ENCODE measurements at regions not wholly inside any gene's neighbourhood (a gene's known extent, or its start where the extent isn't known, plus 50 kb on each side); places are given as distances from the start of the nearest gene placed in this dataset.
A peak's percentile ranks its signal among the peaks of the same experiment; 100 is the strongest.
"Not testable (repeated sequence)": the region's sequence is repeated elsewhere in the genome, so short reads cannot be mapped to it uniquely, and the experiment has no call there.

DNA sequence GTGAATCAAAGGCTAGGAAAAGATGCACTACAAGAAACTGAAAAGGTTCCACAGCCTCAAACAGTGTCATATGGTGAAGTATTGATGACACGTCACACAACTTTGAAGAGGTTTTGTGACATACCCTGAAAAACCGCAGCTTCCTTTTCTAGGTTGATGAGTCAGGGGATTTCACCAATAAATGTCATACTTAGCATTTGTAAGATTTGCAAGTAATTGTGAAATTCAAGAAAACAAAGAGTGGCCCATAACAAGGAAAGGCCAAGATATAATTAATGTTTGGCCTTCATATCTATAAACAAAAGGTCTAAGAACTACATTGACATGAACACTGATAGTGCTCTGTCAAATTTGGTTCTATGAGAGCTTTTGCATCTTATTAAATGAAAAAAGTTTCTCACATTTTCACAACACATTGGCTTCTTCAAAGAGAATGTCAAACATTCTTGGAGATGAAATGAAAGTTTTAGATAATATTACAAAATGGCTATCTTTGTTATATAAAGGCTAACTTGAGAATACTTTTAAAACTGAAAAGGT, 62.0 kb upstream of the NAMPT start:
- H3K9me3 ChIP-seq (ENCODE audit: control insufficient read depth in 3 of 3, low read length in 3 of 3), result peaks cover 2 to 9% (median 3%) of the 10 kb centered on the region in 3 donors
- H3K4me1 ChIP-seq (ENCODE audit: control insufficient read depth in 3 of 3, insufficient read depth in 3 of 3, low read length in 3 of 3), result no peaks in the 10 kb centered on the region
- H3K27ac ChIP-seq (ENCODE audit: low read depth, low read length), result no peak overlapping the region
- no peak overlapping the region for H3K9ac ChIP-seq (ENCODE audit: low read depth in 1 of 3, low read length in 3 of 3)
- no peak overlapping the region for H3K4me3 ChIP-seq (ENCODE audit: low read length in 3 of 3)
- no peaks in the 10 kb centered on the region for H3K36me3 ChIP-seq (ENCODE audit: control insufficient read depth in 3 of 3, insufficient read depth in 3 of 3, low read length in 3 of 3)
- no peaks in the 10 kb centered on the region for H3K27me3 ChIP-seq (ENCODE audit: control insufficient read depth in 3 of 3, insufficient read depth in 3 of 3, low read length in 3 of 3)

DNA sequence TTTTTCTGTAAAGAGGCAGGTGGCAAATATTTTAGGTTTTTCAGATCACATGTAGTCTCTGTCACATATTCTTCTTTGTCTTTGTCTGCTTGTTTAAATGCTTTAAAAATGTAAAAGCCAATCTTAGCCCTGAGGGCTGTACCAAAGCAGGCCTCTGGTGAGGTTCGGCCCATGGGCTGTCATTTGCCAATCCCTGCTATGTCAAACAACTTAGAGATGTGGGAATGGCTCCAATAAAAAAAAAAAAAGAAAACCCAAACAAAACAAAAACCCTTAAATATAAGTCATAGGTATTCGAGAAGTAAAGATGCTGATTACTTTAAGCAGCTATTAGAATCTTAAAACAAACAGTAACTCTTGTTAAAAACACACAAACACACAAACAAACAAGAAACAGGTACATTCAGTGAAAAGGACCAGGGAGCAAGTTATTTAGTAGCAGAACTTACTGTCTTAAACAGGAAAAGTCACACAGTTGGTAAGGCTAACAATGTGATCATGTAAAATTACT, 61.4 kb upstream of the NAMPT start:
- peaks cover 2 to 9% (median 3%) of the 10 kb centered on the region in 3 donors for H3K9me3 ChIP-seq (ENCODE audit: control insufficient read depth in 3 of 3, low read length in 3 of 3)
- no peak overlapping the region for H3K4me3 ChIP-seq (ENCODE audit: low read length in 3 of 3)
- H3K4me1 ChIP-seq (ENCODE audit: control insufficient read depth in 3 of 3, insufficient read depth in 3 of 3, low read length in 3 of 3), result no peaks in the 10 kb centered on the region
- H3K27ac ChIP-seq (ENCODE audit: low read depth, low read length), result no peak overlapping the region
- no peaks in the 10 kb centered on the region for H3K36me3 ChIP-seq (ENCODE audit: control insufficient read depth in 3 of 3, insufficient read depth in 3 of 3, low read length in 3 of 3)
- no peaks in the 10 kb centered on the region for H3K27me3 ChIP-seq (ENCODE audit: control insufficient read depth in 3 of 3, insufficient read depth in 3 of 3, low read length in 3 of 3)
- H3K9ac ChIP-seq (ENCODE audit: low read depth in 1 of 3, low read length in 3 of 3), result no peak overlapping the region

DNA sequence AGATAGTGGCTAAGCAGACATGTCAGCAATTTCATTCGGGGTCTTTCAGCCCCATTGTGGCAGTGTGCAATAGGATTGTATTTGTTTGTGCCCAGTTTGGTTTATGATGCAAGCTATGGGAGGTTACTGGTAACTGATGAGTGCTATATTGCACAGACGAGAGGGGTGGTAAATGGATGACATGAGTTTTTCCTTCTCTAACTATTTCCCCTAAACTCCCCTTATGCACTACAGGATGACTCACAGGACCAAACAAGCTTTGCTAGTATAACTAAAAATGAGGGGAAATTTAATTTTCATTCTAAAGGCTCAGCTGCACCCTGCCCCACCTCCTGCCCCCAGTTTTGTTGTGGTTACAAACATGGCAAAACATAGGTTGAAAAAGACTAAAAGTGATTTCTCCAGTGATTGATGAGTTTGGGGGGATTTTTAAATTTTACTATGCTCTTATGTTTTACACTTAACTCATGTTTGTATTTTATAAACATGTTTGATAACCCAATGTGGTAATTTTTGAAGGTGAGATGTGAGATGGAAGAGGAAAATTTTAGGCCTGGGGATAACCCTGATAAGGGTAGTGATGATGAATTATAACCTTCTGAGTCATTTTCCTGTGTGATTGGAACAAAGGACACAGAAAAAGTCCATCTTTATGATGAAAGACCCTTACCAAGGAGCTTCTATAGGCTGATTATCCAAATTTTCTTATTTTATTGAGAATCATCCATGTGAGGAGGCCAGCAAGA, 60.8 kb upstream of the NAMPT start:
- H3K27ac ChIP-seq (ENCODE audit: low read depth, low read length), result no peak overlapping the region
- H3K27me3 ChIP-seq (ENCODE audit: control insufficient read depth in 3 of 3, insufficient read depth in 3 of 3, low read length in 3 of 3), result no peaks in the 10 kb centered on the region
- H3K36me3 ChIP-seq (ENCODE audit: control insufficient read depth in 3 of 3, insufficient read depth in 3 of 3, low read length in 3 of 3), result no peaks in the 10 kb centered on the region
- H3K4me3 ChIP-seq (ENCODE audit: low read length in 3 of 3), result no peak overlapping the region
- H3K9me3 ChIP-seq (ENCODE audit: control insufficient read depth in 3 of 3, low read length in 3 of 3), result peaks cover 2 to 9% (median 3%) of the 10 kb centered on the region in 3 donors
- H3K4me1 ChIP-seq (ENCODE audit: control insufficient read depth in 3 of 3, insufficient read depth in 3 of 3, low read length in 3 of 3), result no peaks in the 10 kb centered on the region
- H3K9ac ChIP-seq (ENCODE audit: low read depth in 1 of 3, low read length in 3 of 3), result no peak overlapping the region

DNA sequence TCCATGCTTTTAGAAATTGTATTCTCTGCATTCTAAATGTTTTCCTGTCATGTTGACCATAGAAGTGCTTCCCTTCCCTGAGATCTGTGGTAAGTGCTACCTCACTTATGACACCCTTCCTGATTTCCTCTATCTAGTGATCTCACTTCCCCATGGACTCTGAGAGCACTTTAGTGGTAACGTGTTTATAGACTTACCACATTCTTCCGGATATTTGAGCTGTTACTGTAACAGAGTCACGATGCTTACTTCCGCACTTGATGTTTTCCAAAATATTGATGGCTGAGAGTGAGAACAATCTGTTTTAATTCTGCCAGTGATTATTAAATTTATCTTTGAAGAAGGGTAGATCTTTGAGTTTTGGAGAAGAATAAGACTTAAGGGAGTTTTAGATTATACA, 60.1 kb upstream of the NAMPT start:
- Histone ChIP-seq H3K9ac (ENCODE audit: low read depth in 1 of 3, low read length in 3 of 3) (no peak overlapping the region), H3K36me3 (ENCODE audit: control insufficient read depth in 3 of 3, insufficient read depth in 3 of 3, low read length in 3 of 3) (no peaks in the 10 kb centered on the region), H3K4me1 (ENCODE audit: control insufficient read depth in 3 of 3, insufficient read depth in 3 of 3, low read length in 3 of 3) (no peaks in the 10 kb centered on the region), H3K4me3 (ENCODE audit: low read length in 3 of 3) (no peak overlapping the region), H3K9me3 (ENCODE audit: control insufficient read depth in 3 of 3, low read length in 3 of 3) (peaks cover 2 to 3% (median 3%) of the 10 kb centered on the region in 3 donors), H3K27me3 (ENCODE audit: control insufficient read depth in 3 of 3, insufficient read depth in 3 of 3, low read length in 3 of 3) (no peaks in the 10 kb centered on the region), H3K27ac (ENCODE audit: low read depth, low read length) (peak overlapping the region; percentile 48)

DNA sequence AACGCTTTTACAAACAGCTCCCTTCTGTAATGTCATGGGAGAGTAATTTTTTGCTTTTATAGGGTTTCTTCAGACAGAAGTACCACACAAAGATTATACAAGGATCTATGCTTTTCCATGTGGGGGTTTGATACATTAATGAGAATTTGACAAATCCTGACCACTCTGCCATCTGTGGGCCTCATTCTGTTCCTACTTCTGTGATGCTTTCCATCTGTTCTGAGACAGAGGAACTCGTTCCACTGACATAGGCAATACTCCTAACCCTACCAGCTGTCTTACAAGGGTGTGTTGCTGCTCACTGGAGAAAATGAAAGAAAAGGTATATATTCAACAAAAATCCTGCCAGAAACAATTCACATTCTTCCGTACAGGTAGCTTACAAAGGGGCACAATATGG, 59.4 kb upstream of the NAMPT start:
- Histone ChIP-seq H3K4me3 (ENCODE audit: low read length in 3 of 3) (no peak overlapping the region), H3K9me3 (ENCODE audit: control insufficient read depth in 3 of 3, low read length in 3 of 3) (peaks cover 2 to 3% (median 2%) of the 10 kb centered on the region in 3 donors), H3K27me3 (ENCODE audit: control insufficient read depth in 3 of 3, insufficient read depth in 3 of 3, low read length in 3 of 3) (no peaks in the 10 kb centered on the region), H3K4me1 (ENCODE audit: control insufficient read depth in 3 of 3, insufficient read depth in 3 of 3, low read length in 3 of 3) (no peaks in the 10 kb centered on the region), H3K36me3 (ENCODE audit: control insufficient read depth in 3 of 3, insufficient read depth in 3 of 3, low read length in 3 of 3) (no peaks in the 10 kb centered on the region), H3K9ac (ENCODE audit: low read depth in 1 of 3, low read length in 3 of 3) (no peak overlapping the region), H3K27ac (ENCODE audit: low read depth, low read length) (peak overlapping the region; percentile 48)

DNA sequence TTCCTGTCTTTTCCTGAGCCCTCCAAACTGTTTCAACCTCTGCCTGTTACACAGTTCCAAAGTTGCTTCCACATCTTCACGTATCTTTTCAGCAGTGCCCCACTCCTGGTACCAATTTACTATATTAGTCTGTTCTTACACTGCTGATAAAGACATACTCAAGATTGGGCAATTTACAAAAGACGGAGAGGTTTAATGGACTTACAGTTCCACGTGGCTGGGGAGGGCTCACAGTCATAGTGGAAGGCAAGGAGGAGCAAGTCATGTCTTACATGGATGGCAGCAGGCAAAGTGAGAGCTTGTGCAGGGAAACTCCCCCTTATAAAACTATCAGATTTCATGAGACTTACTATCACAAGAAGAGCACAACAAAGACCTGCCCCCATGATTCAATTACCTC, 57.3 kb upstream of the NAMPT start:
- not testable (repeated sequence) for H3K9ac ChIP-seq (ENCODE audit: low read depth in 1 of 3, low read length in 3 of 3); H3K27me3 ChIP-seq (ENCODE audit: control insufficient read depth in 3 of 3, insufficient read depth in 3 of 3, low read length in 3 of 3); H3K36me3 ChIP-seq (ENCODE audit: control insufficient read depth in 3 of 3, insufficient read depth in 3 of 3, low read length in 3 of 3); H3K4me1 ChIP-seq (ENCODE audit: control insufficient read depth in 3 of 3, insufficient read depth in 3 of 3, low read length in 3 of 3); H3K4me3 ChIP-seq (ENCODE audit: low read length in 3 of 3); H3K9me3 ChIP-seq (ENCODE audit: control insufficient read depth in 3 of 3, low read length in 3 of 3); H3K27ac ChIP-seq (ENCODE audit: low read depth, low read length)

DNA sequence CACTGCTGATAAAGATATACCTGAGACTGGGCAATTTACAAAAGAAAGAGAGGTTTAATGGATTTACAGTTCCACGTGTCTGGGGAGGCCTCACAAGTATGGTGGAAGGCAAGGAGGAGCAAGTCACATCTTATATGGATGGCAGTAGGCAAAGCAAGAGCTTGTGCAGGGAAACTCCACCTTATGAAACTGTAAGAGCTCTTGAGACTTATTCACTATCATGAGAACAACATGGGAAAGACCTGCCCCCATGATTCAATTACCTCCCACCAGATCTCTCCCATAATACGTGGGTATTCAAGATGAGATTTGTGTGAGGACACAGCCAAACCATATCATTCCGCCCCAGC, 55.4 kb upstream of the NAMPT start:
- H3K36me3 ChIP-seq (ENCODE audit: control insufficient read depth in 3 of 3, insufficient read depth in 3 of 3, low read length in 3 of 3); H3K9ac ChIP-seq (ENCODE audit: low read depth in 1 of 3, low read length in 3 of 3); H3K27ac ChIP-seq (ENCODE audit: low read depth, low read length); H3K9me3 ChIP-seq (ENCODE audit: control insufficient read depth in 3 of 3, low read length in 3 of 3); H3K4me3 ChIP-seq (ENCODE audit: low read length in 3 of 3); H3K27me3 ChIP-seq (ENCODE audit: control insufficient read depth in 3 of 3, insufficient read depth in 3 of 3, low read length in 3 of 3); H3K4me1 ChIP-seq (ENCODE audit: control insufficient read depth in 3 of 3, insufficient read depth in 3 of 3, low read length in 3 of 3): not testable (repeated sequence)

DNA sequence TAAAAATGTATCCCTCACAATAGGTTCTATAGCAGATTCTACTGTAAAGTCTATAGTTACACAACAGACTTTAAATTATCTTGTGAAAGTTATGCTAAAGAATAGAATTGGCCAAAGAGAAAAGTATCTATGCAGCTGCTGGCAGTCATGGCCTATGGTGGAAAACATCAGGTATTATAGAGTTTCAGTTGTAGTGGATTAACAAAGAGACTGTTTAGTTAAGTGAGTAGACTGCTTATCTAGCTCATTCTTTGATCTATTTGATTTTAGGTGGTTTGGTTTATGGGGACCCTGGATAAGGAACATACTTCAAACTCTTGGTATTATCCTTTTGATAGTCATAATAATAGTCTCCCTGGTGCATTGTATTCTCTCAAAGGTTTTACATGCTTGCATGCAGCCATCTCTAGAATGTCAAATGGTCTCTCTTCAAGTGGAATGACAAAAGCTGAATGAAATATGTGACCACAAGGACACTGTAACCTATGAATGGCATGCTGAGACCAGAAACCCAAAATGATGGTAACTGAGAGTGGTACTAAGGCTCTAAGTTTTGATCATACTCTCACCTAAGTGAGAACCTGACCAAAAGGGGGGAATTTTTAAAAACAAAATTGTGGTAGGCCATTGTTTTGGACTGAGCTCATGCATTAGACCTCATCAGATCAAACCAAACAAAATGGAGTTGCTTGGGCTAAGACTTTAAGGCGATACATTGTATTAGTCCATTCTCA, 54.9 kb upstream of the NAMPT start:
- Histone ChIP-seq H3K9ac (ENCODE audit: low read depth in 1 of 3, low read length in 3 of 3) (no peak overlapping the region), H3K27me3 (ENCODE audit: control insufficient read depth in 3 of 3, insufficient read depth in 3 of 3, low read length in 3 of 3) (no peaks in the 10 kb centered on the region), H3K4me3 (ENCODE audit: low read length in 3 of 3) (no peak overlapping the region), H3K9me3 (ENCODE audit: control insufficient read depth in 3 of 3, low read length in 3 of 3) (peaks cover 2 to 10% (median 3%) of the 10 kb centered on the region in 3 donors), H3K4me1 (ENCODE audit: control insufficient read depth in 3 of 3, insufficient read depth in 3 of 3, low read length in 3 of 3) (no peaks in the 10 kb centered on the region), H3K27ac (ENCODE audit: low read depth, low read length) (no peak overlapping the region), H3K36me3 (ENCODE audit: control insufficient read depth in 3 of 3, insufficient read depth in 3 of 3, low read length in 3 of 3) (no peaks in the 10 kb centered on the region)

DNA sequence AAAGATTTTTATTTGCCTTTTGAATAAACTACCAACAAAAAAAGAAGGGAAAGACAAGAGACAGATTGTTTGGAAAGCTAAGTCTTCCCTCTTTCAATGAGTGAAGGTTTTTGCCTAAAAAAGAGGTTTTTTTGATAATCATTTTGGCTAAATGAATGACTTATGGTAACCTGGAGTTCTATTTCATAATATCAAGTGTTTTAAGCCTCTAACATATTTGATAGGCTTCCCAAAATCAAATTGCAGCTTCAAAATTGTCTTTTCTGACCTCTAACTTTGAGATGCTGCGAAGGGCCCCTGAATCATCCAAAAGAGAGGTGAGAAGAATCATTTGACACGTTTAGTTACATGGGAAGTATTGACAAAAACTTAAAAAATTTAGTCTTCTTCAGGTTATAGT, 53.0 kb upstream of the NAMPT start:
- Histone ChIP-seq H3K9me3 (ENCODE audit: control insufficient read depth in 3 of 3, low read length in 3 of 3) (peaks cover 2 to 10% (median 3%) of the 10 kb centered on the region in 3 donors), H3K4me3 (ENCODE audit: low read length in 3 of 3) (no peak overlapping the region), H3K9ac (ENCODE audit: low read depth in 1 of 3, low read length in 3 of 3) (no peak overlapping the region), H3K4me1 (ENCODE audit: control insufficient read depth in 3 of 3, insufficient read depth in 3 of 3, low read length in 3 of 3) (no peaks in the 10 kb centered on the region), H3K36me3 (ENCODE audit: control insufficient read depth in 3 of 3, insufficient read depth in 3 of 3, low read length in 3 of 3) (no peaks in the 10 kb centered on the region), H3K27me3 (ENCODE audit: control insufficient read depth in 3 of 3, insufficient read depth in 3 of 3, low read length in 3 of 3) (no peaks in the 10 kb centered on the region), H3K27ac (ENCODE audit: low read depth, low read length) (no peak overlapping the region)

DNA sequence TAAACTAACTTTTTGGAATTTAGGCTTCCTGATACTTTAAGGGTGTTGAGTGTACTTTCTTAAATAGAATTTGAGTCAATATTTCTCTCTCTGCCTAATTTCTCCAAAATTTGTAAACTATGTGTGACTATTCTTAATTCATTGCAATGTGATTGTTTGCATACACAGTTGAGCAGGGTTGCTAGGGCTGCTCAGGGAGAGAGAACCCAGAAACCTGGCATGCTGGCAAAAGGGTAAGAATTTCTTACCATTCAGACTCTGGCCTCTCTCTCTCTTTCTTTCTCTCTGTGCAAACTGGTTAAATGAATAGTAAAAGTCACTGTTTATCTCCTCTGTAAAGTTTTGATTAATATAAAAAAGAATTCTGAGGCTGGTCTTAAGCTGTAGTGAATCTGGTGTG, 51.0 kb upstream of the NAMPT start:
- no peaks in the 10 kb centered on the region for H3K27me3 ChIP-seq (ENCODE audit: control insufficient read depth in 3 of 3, insufficient read depth in 3 of 3, low read length in 3 of 3)

More for the DNA sequence above, 51.0 kb upstream of the NAMPT start:
- Histone ChIP-seq H3K4me1 (ENCODE audit: control insufficient read depth in 3 of 3, insufficient read depth in 3 of 3, low read length in 3 of 3) (no peaks in the 10 kb centered on the region), H3K9ac (ENCODE audit: low read depth in 1 of 3, low read length in 3 of 3) (no peak overlapping the region), H3K36me3 (ENCODE audit: control insufficient read depth in 3 of 3, insufficient read depth in 3 of 3, low read length in 3 of 3) (no peaks in the 10 kb centered on the region), H3K9me3 (ENCODE audit: control insufficient read depth in 3 of 3, low read length in 3 of 3) (peaks cover 0 to 10% (median 0%) of the 10 kb centered on the region in 3 donors), H3K27ac (ENCODE audit: low read depth, low read length) (no peak overlapping the region), H3K4me3 (ENCODE audit: low read length in 3 of 3) (no peak overlapping the region)
